Endothelial cell of umbilical vein (primary cell): ENCODE measurements at regions not wholly inside any gene's neighbourhood (a gene's known extent, or its start where the extent isn't known, plus 50 kb on each side); places are given as distances from the start of the nearest gene placed in this dataset.

Experiments used
- POLR2AphosphoS5 ChIP-seq: IDR thresholded peaks from 2 replicates; pipeline ENCODE4 v1.6.1; 2012; ENCODE audit warnings: low read depth, mild to moderate bottlenecking, control low read depth, low read length, moderate library complexity; ENCODE audit not compliant: insufficient read depth
- TF ChIP-seq, protein P1 (sequence below), 2 donors: IDR thresholded peaks; 1 replicate in 1 of 2; 2 replicates in 1 of 2; pipeline ENCODE4 v1.5.1; 2011; ENCODE audit warnings: low read length in 2 of 2, mild to moderate bottlenecking in 2 of 2, moderate library complexity in 2 of 2, control low read depth in 1 of 2, inconsistent platforms in 1 of 2, low read depth in 1 of 2; ENCODE audit not compliant: insufficient read depth in 1 of 2; ENCODE audit errors: extremely low read depth in 1 of 2
- TF ChIP-seq, protein P2 (sequence below): IDR thresholded peaks from 2 replicates; pipeline ENCODE4 v1.6.1; 2011; ENCODE audit not compliant: insufficient read depth, insufficient read length

DNA sequence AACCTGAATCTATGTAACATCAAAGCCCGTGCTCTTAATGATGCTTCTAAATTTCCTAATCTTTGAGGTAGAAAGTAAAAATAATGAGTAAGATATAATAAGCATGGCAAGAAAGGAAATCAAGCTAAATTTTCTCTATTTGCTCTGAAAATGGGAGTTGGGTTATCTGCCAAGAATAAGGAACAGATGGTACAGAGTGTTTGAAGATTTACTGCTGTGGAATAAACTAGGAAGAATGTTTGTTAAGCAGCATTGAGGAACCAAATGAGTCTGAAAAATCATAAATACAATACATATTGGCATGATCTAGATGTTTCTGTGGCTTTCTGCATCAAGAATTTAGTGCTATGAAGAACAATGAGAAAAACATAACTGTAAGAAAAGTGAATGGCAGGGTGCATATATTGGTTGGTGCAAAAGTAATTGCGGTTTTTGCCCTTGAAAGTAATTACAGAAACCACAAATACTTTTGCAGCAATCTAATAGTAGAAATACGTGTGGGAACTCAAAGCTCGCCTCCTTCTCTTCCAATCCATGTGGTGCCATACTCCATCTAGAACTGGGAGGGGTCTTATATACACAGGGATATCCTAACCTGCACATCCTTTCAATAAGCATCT lies 87.6 kb downstream of the SUCNR1 start:
- TF ChIP-seq, protein P1, sequence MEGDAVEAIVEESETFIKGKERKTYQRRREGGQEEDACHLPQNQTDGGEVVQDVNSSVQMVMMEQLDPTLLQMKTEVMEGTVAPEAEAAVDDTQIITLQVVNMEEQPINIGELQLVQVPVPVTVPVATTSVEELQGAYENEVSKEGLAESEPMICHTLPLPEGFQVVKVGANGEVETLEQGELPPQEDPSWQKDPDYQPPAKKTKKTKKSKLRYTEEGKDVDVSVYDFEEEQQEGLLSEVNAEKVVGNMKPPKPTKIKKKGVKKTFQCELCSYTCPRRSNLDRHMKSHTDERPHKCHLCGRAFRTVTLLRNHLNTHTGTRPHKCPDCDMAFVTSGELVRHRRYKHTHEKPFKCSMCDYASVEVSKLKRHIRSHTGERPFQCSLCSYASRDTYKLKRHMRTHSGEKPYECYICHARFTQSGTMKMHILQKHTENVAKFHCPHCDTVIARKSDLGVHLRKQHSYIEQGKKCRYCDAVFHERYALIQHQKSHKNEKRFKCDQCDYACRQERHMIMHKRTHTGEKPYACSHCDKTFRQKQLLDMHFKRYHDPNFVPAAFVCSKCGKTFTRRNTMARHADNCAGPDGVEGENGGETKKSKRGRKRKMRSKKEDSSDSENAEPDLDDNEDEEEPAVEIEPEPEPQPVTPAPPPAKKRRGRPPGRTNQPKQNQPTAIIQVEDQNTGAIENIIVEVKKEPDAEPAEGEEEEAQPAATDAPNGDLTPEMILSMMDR (IDR thresholded peaks at IDR 0.05; ENCODE audit: extremely low read depth in 1 of 2, insufficient read depth in 1 of 2, low read depth in 1 of 2, low read length in 2 of 2) = no peak
- TF ChIP-seq, protein P2, sequence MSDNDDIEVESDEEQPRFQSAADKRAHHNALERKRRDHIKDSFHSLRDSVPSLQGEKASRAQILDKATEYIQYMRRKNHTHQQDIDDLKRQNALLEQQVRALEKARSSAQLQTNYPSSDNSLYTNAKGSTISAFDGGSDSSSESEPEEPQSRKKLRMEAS = no peak
- TF ChIP-seq POLR2AphosphoS5 = no peak
